ENCODE measurements at regions not wholly inside any gene's neighbourhood (a gene's known extent, or its start where the extent isn't known, plus 50 kb on each side); places are given as distances from the start of the nearest gene placed in this dataset.

DNA sequence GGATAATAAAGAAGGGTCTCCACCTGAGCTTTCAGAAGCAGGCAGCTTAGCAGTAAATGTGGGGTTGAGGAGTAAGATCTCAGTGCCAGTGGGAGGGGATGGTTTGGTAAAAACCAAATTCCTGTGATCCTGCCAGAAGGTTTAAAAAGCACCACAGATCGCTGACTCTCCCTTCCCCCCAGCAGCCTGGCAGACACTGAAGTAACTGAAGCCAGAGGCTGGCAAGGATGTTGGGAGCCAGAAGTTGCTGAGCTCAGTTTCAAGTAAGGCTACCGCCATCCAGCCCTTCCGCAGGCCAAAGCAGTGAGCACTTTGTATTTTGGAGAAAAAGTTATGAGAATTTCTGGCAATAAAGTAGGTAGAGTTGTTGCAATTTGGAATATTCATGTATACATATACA, 246.4 kb downstream of the ZNF621 start (continued):
- TF ChIP-seq SRSF7 (optimal IDR thresholded peaks at IDR 0.05; ENCODE audit: low read depth, low read length), result no peak
- TF ChIP-seq ZBTB7A (IDR thresholded peaks at IDR 0.05; ENCODE audit: borderline replicate concordance, control insufficient read depth, low read depth, low read length), result no peak
- no peak for TF ChIP-seq TBL1XR1 (IDR thresholded peaks at IDR 0.05; ENCODE audit: low read length in 2 of 2)
- no peak for TF ChIP-seq ZNF609 (CRISPR knock-in tag; IDR thresholded peaks at IDR 0.05; ENCODE audit: borderline replicate concordance)
- no peak for TF ChIP-seq SMARCA5 (IDR thresholded peaks at IDR 0.05)
- TF ChIP-seq RERE (CRISPR knock-in tag; IDR thresholded peaks at IDR 0.05; ENCODE audit: borderline replicate concordance), result no peak
